Esophagus muscularis mucosa (tissue), 4 donors: ENCODE measurements at regions not wholly inside any gene's neighbourhood (a gene's known extent, or its start where the extent isn't known, plus 50 kb on each side); places are given as distances from the start of the nearest gene placed in this dataset.
A peak's percentile ranks its signal among the peaks of the same experiment; 100 is the strongest.

Experiments
- DNase-seq: peaks from one replicate; pipeline ENCODE4 v3.0.0-alpha.2; 2017; ENCODE audit errors: extremely low spot score
- H3K27ac ChIP-seq, 4 donors: fragments of 200-600 bp; sonication (generic); replicated peaks in 1 of 4; 1 replicate in 3 of 4; 2 replicates in 1 of 4; pipeline ENCODE4 v1.5.1; 2016 to 2019; ENCODE audit warnings: mild to moderate bottlenecking in 1 of 4
- H3K27me3 ChIP-seq, 4 donors: fragments of 200-600 bp; sonication (generic); one replicate each; pipeline versions ENCODE4 v1.5.1 to v1.6.0; 2016 to 2019
- H3K36me3 ChIP-seq, 4 donors: fragments of 200-600 bp; sonication (generic); one replicate each; pipeline ENCODE4 v1.5.1; 2016 to 2019
- H3K4me1 ChIP-seq, 4 donors: fragments of 200-600 bp; sonication (generic); one replicate each; pipeline ENCODE4 v1.5.1; 2016 to 2019
- H3K4me3 ChIP-seq, 4 donors: fragments of 200-600 bp; sonication (generic); 1 replicate in 2 of 4; 2 replicates in 2 of 4; pipeline ENCODE4 v1.5.1; 2016 to 2019; ENCODE audit warnings: mild to moderate bottlenecking in 4 of 4, moderate library complexity in 1 of 4
- H3K9me3 ChIP-seq, 4 donors: fragments of 200-600 bp; sonication (generic); 1 replicate in 3 of 4; 2 replicates in 1 of 4; pipeline ENCODE4 v1.5.1; 2016 to 2019
- EP300 ChIP-seq: sonication (generic); formaldehyde crosslinking; IDR thresholded peaks from one replicate; pipeline ENCODE4 v1.6.1; 2017; ENCODE audit warnings: antibody characterized with exemption
- POLR2A ChIP-seq: fragments of 450-650 bp; IDR thresholded peaks from one replicate; pipeline ENCODE4 v1.6.1; 2017; ENCODE audit warnings: antibody characterized with exemption, moderate library complexity, mild to moderate bottlenecking, low read depth
- POLR2AphosphoS5 ChIP-seq, 2 donors: sonication (generic); formaldehyde crosslinking; IDR thresholded peaks; one replicate each; pipeline ENCODE4 v1.6.1; 2017; ENCODE audit warnings: antibody characterized with exemption in 2 of 2
- WGBS: methylation state at CpG from one replicate; pipeline ENCODE4 v1.1.5; 2018; 5-methylcytosine and 5-hydroxymethylcytosine counted together
- intact Hi-C: fragments of 100-400 bp; cut with DNase I; formaldehyde crosslinking; loops from one replicate; pipeline ENCODE4 v1.15.1; 2023
- TF ChIP-seq, protein P1 (sequence below), 3 experiments: fragments of 200-600 bp in 2 of 3; fragments of 450-650 bp in 1 of 3; sonication (generic) in 2 of 3; IDR thresholded peaks; one replicate each; pipeline ENCODE4 v1.5.1; 2017 to 2019; ENCODE audit warnings: antibody characterized with exemption in 3 of 3, mild to moderate bottlenecking in 2 of 3, moderate library complexity in 1 of 3

DNA sequence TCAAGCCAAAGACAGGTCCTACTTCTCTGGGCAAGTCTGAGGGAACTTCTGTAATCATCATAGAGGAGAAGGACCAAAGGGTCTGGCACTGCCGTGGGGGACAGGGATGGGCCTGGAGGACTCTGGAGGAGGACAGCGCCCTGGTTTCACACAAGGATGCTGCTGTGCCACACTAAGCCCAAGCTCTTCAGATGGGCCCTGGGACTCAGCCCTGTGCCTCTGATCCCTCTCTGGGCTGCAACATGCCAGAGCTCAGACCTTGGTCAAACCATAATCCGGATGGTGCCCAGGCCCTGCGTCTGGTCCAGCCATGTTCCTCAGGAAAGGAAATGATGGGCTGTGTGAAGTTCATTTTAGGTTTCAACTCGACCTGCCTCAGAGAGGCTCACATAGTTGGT lies 222.0 kb upstream of the COPS8 start:
- TF ChIP-seq, protein P1, sequence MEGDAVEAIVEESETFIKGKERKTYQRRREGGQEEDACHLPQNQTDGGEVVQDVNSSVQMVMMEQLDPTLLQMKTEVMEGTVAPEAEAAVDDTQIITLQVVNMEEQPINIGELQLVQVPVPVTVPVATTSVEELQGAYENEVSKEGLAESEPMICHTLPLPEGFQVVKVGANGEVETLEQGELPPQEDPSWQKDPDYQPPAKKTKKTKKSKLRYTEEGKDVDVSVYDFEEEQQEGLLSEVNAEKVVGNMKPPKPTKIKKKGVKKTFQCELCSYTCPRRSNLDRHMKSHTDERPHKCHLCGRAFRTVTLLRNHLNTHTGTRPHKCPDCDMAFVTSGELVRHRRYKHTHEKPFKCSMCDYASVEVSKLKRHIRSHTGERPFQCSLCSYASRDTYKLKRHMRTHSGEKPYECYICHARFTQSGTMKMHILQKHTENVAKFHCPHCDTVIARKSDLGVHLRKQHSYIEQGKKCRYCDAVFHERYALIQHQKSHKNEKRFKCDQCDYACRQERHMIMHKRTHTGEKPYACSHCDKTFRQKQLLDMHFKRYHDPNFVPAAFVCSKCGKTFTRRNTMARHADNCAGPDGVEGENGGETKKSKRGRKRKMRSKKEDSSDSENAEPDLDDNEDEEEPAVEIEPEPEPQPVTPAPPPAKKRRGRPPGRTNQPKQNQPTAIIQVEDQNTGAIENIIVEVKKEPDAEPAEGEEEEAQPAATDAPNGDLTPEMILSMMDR (IDR thresholded peaks at IDR 0.05): no peak
- no peak for TF ChIP-seq POLR2AphosphoS5 (IDR thresholded peaks at IDR 0.05)
- TF ChIP-seq EP300: no peak
- no peak for TF ChIP-seq POLR2A
- DNase-seq: peak; percentile 53
- no peaks in the 10 kb centered on the region for H3K4me1 ChIP-seq
- 91% methylated on average over 4 of the region's 5 CpGs for WGBS
- H3K9me3 ChIP-seq: peaks cover 0 to 5% (median 0%) of the 10 kb centered on the region in 4 donors
- no peaks in the 10 kb centered on the region for H3K27me3 ChIP-seq
- no peaks in the 10 kb centered on the region for H3K36me3 ChIP-seq
- no peak overlapping the region for H3K4me3 ChIP-seq
- no peak overlapping the region for H3K27ac ChIP-seq
- intact Hi-C loops: no loop called here

- DNase-seq: no peak
Observed at GRCh38 chr2:236865052-236865451, 220.6 kb upstream of the COPS8 start.

GRCh38 chr2:236866542-236867340 lies 218.9 kb upstream of the COPS8 start:
- intact Hi-C loops: no loop called here
- WGBS: 82% methylated on average over 10 of the region's 10 CpGs

More at GRCh38 chr2:236865052-236865451, 220.6 kb upstream of the COPS8 start:
- no peaks in the 10 kb centered on the region for H3K36me3 ChIP-seq
- 85% methylated on average over 2 of the region's 2 CpGs for WGBS
- no peak overlapping the region for H3K27ac ChIP-seq
- intact Hi-C loops: no loop called here
- no peaks in the 10 kb centered on the region for H3K27me3 ChIP-seq
- H3K4me3 ChIP-seq: no peak overlapping the region
- no peaks in the 10 kb centered on the region for H3K4me1 ChIP-seq
- H3K9me3 ChIP-seq: peaks cover 0 to 5% (median 0%) of the 10 kb centered on the region in 4 donors
- TF ChIP-seq EP300 (no peak), POLR2A (no peak), POLR2AphosphoS5 (IDR thresholded peaks at IDR 0.05) (no peak)
- TF ChIP-seq, protein P1 (IDR thresholded peaks at IDR 0.05): no peak

DNA sequence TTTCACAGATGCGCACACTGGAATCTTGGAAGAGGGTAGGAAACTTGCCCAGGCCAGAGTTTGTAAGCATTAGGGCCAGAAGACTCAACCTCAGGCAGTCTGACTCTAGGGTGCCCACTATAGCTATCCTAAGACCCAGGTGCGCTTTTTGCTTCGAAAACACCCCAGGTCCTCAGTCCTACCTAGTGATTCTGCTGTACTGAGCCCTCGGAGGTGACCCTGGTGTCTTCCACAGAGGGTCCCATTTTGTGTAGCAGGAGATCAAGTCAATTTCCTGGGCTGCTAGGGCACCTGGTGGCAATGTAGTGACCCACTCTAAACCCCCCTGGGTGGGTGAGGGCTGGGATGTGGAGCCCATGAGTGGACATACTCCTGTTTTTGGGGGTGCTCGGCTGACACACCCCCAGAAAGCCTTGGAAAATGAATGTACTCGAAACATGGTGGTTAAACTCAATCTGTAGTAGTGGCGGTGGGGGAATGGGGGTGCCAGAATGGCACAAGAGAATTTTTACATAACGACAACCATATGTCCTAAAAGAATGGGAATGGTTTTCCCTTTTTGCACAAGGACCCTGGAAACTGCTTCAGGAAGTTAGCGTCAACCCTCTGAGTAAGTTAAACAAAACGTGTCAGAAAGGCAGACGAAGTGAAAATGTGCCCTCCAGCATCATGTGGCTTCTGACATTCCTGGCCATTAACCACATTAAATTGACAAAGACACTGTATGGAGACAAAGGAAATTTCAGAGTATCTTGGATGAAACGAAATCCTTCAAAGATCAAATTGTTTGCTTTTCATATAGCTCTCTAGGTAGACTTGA lies 218.0 kb upstream of the COPS8 start:
- Histone ChIP-seq H3K27me3 (no peaks in the 10 kb centered on the region), H3K9me3 (peaks cover 0 to 5% (median 0%) of the 10 kb centered on the region in 4 donors), H3K4me3 (no peak overlapping the region), H3K4me1 (no peaks in the 10 kb centered on the region), H3K27ac (no peak overlapping the region), H3K36me3 (no peaks in the 10 kb centered on the region)
- TF ChIP-seq EP300 (no peak), POLR2AphosphoS5 (IDR thresholded peaks at IDR 0.05) (no peak), POLR2A (no peak)
- TF ChIP-seq, protein P1 (IDR thresholded peaks at IDR 0.05): no peak
- 75% methylated on average over 11 of the region's 12 CpGs for WGBS
- intact Hi-C loops: no loop called here
- peak; percentile 68 for DNase-seq

More at GRCh38 chr2:236866542-236867340, 218.9 kb upstream of the COPS8 start:
- Histone ChIP-seq H3K4me1 (no peaks in the 10 kb centered on the region), H3K4me3 (no peak overlapping the region), H3K27me3 (no peaks in the 10 kb centered on the region), H3K9me3 (peaks cover 0 to 5% (median 0%) of the 10 kb centered on the region in 4 donors), H3K27ac (no peak overlapping the region), H3K36me3 (no peaks in the 10 kb centered on the region)
- peak; percentile 81 for DNase-seq
- no peak for TF ChIP-seq POLR2AphosphoS5 (IDR thresholded peaks at IDR 0.05)
- TF ChIP-seq POLR2A: no peak
- TF ChIP-seq, protein P1 (IDR thresholded peaks at IDR 0.05): no peak
- no peak for TF ChIP-seq EP300
